ENCODE measurements at regions not wholly inside any gene's neighbourhood (a gene's known extent, or its start where the extent isn't known, plus 50 kb on each side); places are given as distances from the start of the nearest gene placed in this dataset.
"Not testable (repeated sequence)": the region's sequence is repeated elsewhere in the genome, so short reads cannot be mapped to it uniquely, and the experiment has no call there.

GRCh38 chr20:51276296-51276695, 253.4 kb upstream of the KCNG1 start:
- no peak overlapping the region for H3K27ac ChIP-seq
- WGBS, 3 donors, result 35 to 49% (median 37%) methylated on average over 9 of the region's 9 CpGs
- no peaks in the 10 kb centered on the region for H3K36me3 ChIP-seq
- intact Hi-C loops (cut with DNase I), result no loop called here
- no peak for DNase-seq
- H3K27me3 ChIP-seq, result no peaks in the 10 kb centered on the region
- H3K9me3 ChIP-seq, result no peaks in the 10 kb centered on the region
- TF ChIP-seq POLR2A (IDR thresholded peaks at IDR 0.05), result no peak
- TF ChIP-seq EP300 (IDR thresholded peaks at IDR 0.05), result no peak
- no peak for TF ChIP-seq CTCF (IDR thresholded peaks at IDR 0.05)
- H3K4me3 ChIP-seq, result no peak overlapping the region
- no peaks in the 10 kb centered on the region for H3K4me1 ChIP-seq (ENCODE audit: insufficient read depth)

GRCh38 chr20:51275826-51276225, 252.9 kb upstream of the KCNG1 start:
- peak in 3 of 5 donors; percentile 8 to 52 (median 25) for DNase-seq
- Histone ChIP-seq H3K4me1 (ENCODE audit: insufficient read depth) (no peaks in the 10 kb centered on the region), H3K9me3 (no peaks in the 10 kb centered on the region), H3K27me3 (no peaks in the 10 kb centered on the region), H3K4me3 (no peak overlapping the region), H3K36me3 (no peaks in the 10 kb centered on the region), H3K27ac (no peak overlapping the region)
- 18 to 28% (median 19%) methylated on average over 14 of the region's 14 CpGs for WGBS, 3 donors
- TF ChIP-seq EP300 (IDR thresholded peaks at IDR 0.05) (no peak), CTCF (IDR thresholded peaks at IDR 0.05) (no peak), POLR2A (IDR thresholded peaks at IDR 0.05) (no peak)
- intact Hi-C loops (cut with DNase I), result no loop called here

GRCh38 chr20:51275181-51275580, 252.3 kb upstream of the KCNG1 start:
- WGBS, 3 donors, result 40 to 45% (median 44%) methylated on average over 5 of the region's 5 CpGs
- DNase-seq, result no peak
- intact Hi-C loops (cut with DNase I), result no loop called here
- no peaks in the 10 kb centered on the region for H3K4me1 ChIP-seq (ENCODE audit: insufficient read depth)
- H3K27me3 ChIP-seq, result no peaks in the 10 kb centered on the region
- no peaks in the 10 kb centered on the region for H3K9me3 ChIP-seq
- H3K36me3 ChIP-seq, result no peaks in the 10 kb centered on the region
- no peak overlapping the region for H3K4me3 ChIP-seq
- TF ChIP-seq EP300 (IDR thresholded peaks at IDR 0.05), result no peak
- no peak for TF ChIP-seq CTCF (IDR thresholded peaks at IDR 0.05)
- no peak for TF ChIP-seq POLR2A (IDR thresholded peaks at IDR 0.05)
- no peak overlapping the region for H3K27ac ChIP-seq

- H3K27me3 ChIP-seq, result no peaks in the 10 kb centered on the region
- TF ChIP-seq POLR2A (IDR thresholded peaks at IDR 0.05) (no peak), EP300 (IDR thresholded peaks at IDR 0.05) (no peak), CTCF (IDR thresholded peaks at IDR 0.05) (no peak)
- no peaks in the 10 kb centered on the region for H3K36me3 ChIP-seq
- DNase-seq, result no peak
- intact Hi-C loops (cut with DNase I), result no loop called here
- H3K4me3 ChIP-seq, result no peak overlapping the region
- 21 to 35% (median 32%) methylated on average over 5 of the region's 5 CpGs for WGBS, 3 donors
- no peaks in the 10 kb centered on the region for H3K4me1 ChIP-seq (ENCODE audit: insufficient read depth)
- H3K9me3 ChIP-seq, result no peaks in the 10 kb centered on the region
- no peak overlapping the region for H3K27ac ChIP-seq
Measured at GRCh38 chr20:51272401-51272800, 249.5 kb upstream of the KCNG1 start.

- 78 to 85% (median 80%) methylated on average over 7 of the region's 7 CpGs for WGBS, 3 donors
- no peak overlapping the region for H3K4me3 ChIP-seq
- H3K4me1 ChIP-seq (ENCODE audit: insufficient read depth), result no peaks in the 10 kb centered on the region
- TF ChIP-seq POLR2A (IDR thresholded peaks at IDR 0.05) (no peak), CTCF (IDR thresholded peaks at IDR 0.05) (no peak), EP300 (IDR thresholded peaks at IDR 0.05) (no peak)
- no peak for DNase-seq
- H3K36me3 ChIP-seq, result no peaks in the 10 kb centered on the region
- H3K27ac ChIP-seq, result no peak overlapping the region
- no peaks in the 10 kb centered on the region for H3K27me3 ChIP-seq
- intact Hi-C loops (cut with DNase I), result no loop called here
- H3K9me3 ChIP-seq, result no peaks in the 10 kb centered on the region
Measured at GRCh38 chr20:51271931-51272330, 249.0 kb upstream of the KCNG1 start.

- WGBS, 3 donors, result 85 to 91% (median 87%) methylated on average over 2 of the region's 2 CpGs
- H3K27ac ChIP-seq; H3K4me3 ChIP-seq; H3K9me3 ChIP-seq; H3K4me1 ChIP-seq (ENCODE audit: insufficient read depth); H3K36me3 ChIP-seq; DNase-seq; intact Hi-C loops (cut with DNase I); H3K27me3 ChIP-seq: not testable (repeated sequence)
Measured at GRCh38 chr20:51271289-51271688, 248.4 kb upstream of the KCNG1 start.
